IPS DF 19.7 (cell line): ENCODE measurements at regions not wholly inside any gene's neighbourhood (a gene's known extent, or its start where the extent isn't known, plus 50 kb on each side); places are given as distances from the start of the nearest gene placed in this dataset.

Experiments
- DNase-seq: peaks from one replicate; pipeline ENCODE4 v3.0.0-alpha.2; 2013; ENCODE audit warnings: low read depth, low spot score

DNA sequence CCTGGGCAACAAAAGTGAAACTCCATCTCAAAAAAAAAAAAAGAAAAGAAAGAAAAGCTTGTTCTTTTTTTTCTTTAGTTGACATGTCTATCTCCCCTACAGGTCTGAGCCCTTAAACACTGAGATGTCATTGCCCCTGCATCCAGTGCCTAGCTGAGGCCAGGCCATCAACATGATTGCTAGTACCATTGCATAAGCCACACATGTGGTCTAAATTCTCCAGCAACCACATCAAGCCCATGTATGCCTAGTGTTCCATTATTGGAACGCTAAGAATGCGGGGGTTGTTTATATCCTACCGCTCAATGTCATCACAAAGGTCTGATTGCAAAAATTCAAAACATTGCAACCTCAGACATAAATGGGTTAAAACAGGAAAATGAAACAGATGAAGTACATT lies 62.7 kb downstream of the NPTX2 start:
- no peak for DNase-seq

DNA sequence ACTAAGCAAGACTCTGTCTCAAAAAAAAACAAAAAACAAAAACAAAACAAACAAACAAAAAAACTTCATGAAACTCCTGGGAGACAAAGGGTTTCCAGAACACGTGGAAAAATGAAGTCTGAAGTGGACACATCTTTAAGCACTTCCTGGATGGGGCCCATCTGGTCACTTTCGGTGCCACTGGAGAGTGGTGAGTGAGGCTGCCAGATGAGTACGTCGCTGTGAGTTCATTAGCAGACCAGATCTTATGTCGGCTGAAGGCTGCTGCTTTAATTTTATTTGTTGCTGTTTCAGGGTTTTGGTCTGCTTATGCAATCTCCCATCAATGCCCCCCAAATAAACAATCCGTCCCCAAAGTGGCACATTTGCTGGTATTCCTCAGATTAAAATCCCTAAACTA lies 64.4 kb downstream of the NPTX2 start:
- DNase-seq: no peak

DNA sequence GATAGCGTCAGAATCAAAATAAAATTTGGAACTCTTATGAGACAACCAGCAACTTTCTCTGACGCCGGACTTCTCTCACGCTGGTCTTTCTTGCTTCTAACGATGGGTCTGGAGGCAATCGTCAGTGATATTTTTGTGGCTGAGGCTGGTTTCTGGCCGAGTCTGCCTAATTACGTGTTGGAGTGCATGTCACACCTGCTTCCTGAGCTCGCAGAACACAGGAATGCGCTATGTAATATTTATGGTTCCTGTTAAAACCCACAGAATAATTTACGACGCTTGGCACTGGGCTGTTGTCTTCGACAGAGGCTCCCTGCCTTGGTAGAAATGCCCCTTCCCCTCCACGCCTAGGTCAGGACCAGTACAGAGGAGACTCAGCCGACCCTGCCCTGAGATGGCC lies 64.9 kb downstream of the NPTX2 start:
- no peak for DNase-seq

DNA sequence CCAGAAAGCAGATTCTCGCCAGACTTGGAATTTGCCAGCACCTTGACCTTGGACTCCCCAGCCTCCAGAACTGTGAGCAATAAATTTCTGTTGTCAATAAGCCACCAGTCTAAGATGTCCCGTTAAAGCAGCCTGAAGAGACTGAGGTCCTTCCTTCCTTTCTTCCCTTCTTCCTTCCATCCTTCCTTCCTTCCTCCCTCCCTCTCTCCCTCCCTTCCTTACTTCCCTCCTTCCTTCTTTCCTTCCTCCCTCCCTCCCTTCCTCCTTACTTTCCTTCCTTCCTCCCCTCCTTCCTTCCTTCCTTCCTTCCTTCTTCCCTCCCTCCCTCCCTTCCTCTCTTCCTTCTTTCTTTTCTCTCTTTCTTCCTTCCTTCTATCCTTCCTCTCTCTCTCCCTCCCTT lies 66.4 kb downstream of the NPTX2 start:
- no peak for DNase-seq

DNA sequence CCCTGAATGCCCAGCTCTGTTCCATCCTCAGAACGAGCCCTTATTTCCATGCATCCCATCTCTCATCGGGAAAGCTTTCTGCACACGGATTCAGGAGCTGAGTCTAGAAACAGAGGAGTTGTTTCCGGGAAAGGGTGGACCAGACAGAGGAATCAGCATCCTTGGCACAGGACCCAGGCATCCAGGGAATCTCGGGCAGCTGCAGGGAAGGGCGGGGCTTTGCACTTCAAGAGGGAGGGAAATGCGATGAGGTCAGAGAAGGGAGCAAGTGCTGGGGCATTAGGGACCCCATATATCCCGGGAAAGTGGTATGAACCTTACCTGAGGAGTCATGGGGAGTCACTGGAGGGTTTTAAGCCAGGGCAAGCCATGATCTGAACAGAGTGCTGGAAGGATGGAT lies 68.5 kb downstream of the NPTX2 start:
- DNase-seq: no peak

DNA sequence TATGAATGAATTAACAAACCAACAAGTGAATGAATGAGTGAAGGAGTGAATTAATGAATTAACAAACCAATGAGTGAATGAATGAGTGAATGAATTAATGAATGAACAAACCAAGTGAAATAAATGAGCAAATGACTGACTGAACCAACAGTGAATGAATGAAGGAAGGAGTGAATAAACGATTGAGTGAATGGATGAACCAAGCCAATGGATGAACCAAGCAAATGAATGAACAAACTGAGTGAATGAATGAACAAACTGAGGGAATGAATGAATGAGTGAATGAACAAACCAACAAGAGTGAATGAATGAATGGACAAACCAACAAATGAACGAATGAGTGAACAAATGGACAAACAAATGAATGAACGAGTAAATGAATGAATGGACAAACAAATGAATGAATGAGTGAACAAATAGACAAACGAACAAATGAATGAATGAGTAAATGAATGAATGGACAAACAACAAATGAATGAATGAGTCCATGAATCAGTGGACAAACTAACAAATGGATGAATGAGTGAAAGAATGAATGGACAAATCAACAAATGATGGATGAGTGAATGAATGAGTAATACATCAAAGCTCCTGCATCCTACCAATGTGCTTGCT lies 69.5 kb downstream of the NPTX2 start:
- DNase-seq: no peak

DNA sequence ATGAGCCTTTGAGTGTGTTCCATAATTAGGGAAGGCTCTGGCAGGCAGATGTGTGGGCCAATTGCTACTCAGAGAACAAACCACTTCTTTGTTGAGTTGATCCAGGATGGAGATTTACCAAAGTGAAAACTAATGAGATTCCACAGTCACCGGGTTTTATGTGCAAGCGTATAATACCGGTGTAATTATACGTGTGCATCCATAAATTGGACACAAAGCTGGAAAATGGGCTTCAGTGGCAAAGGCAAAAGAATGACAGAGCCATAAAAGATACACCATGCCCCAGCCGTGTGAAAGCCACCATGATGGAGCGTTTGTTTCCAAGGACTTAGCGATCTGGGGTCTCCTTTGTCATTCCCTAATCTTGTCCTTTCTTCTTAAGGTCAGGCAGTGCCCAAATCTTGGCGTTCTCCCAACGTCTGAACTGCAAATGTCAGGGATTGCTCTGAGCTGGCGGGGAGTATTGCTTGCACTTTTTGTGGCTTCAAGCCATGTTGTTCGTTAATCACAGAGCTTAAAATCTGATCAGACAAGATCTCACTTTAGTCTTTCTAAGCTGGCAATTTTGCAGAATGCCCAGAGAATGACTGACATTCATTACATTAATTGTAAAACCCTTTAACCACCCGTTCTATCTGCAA lies 70.1 kb downstream of the NPTX2 start:
- DNase-seq: no peak

DNA sequence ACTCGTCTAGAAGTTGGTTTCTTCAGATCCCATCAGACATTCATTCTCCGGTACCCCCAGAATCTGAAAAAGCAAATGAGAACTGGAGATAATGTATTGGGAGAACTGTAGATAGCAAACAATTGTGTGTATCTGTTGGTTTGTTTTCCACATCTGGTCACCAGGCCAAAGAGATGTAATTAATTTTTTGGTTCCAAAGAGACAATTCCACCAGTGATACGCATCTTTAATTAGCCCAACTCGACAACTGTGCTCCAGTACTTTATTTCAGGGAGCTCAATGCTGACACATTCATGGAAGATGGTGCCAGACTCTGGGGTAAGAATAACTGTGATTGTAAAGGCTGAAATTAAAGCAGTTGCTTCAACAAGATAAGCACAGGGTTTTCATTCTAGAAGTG lies 74.5 kb downstream of the NPTX2 start:
- DNase-seq: no peak

DNA sequence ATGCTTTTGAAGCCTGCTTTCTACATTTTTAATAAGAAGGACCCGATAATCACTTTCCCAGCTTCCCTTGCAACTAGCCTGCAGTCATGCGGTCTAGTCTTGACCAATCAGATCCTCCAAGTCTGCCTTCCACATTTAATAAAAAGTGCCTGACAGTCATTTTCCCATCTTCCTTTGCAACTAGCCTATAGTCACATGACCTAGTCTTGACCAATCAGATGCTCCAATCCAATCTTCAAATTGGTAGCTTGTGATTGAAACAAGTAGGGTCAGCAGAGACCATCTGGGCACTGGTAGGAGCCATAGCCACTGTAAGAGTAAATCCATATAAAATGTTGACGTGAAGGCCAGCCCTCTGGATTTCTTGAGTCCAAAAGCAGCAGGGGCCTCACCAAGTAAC lies 80.0 kb downstream of the NPTX2 start:
- DNase-seq: no peak

DNA sequence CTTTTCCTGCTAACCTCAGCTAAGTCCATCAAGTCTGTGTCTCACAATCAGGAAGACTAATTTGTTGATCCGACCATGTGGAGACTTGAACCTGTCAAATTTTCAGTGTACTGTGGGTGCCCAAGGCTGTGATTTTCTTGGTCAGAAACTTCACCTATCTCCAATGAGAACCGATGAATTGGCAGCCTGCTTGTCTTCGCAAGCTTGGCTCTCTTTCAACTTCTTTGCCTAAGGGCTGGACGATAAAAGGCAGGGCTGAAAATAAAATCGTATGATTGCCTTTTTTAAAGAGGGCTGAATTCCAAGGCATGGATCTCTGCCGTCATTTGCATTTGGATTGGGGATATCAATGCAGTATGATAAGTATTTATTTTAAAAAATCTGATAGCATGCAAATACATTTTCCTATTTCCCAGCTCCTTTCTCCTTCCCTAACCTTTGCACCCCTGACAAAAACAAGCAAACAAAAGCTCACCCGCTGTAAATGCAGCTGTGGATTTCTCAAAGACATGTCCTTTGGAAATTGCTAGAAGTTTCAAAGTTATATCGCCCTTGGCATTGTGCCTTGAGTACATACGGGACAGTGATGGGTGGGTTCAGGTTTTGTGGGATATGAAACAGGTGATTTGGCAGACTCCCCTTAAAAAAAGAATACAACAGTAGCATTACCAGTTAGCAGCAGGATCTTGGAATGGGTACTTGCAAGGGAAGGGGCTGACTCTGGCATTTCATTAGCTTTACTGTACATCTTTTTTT lies 80.6 kb downstream of the NPTX2 start:
- DNase-seq: no peak

DNA sequence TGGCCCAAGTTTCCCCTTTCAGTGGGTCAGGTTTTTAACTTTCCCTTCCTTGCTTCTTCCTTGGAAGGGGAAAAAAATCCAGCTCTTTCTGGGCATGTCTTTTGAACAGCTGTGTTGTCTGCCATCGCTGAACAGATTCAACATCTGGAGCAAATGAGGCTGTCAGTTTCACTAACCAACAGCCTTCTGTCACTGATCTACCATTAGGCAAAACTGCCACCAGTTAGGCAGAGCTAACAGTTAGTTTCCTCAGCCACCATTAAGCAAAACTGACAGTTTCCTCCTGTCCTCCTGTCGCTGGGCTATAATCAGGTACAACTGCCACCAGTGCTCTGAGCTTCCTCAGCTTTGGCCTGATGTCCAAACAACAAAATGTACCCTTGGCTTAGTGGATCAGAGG lies 81.9 kb downstream of the NPTX2 start:
- no peak for DNase-seq

DNA sequence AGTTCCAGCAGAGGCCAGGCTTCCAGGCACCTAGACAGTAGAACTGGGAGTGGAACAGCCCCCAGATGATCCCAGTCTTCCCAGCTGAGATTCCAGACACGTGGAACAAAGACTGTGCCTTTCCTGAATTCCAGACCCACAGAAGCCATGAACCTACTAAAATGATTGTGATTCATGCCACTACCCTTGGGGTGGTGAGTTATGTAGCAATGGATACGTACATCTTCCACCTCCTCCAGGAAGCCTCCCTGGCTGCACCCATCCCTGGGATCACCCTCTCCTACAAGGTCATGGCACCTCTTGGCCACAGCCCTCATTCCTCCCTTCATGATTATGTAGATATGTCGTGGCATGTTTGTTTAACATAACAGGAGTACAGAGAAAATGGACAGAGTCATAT lies 83.4 kb downstream of the NPTX2 start:
- DNase-seq: no peak

DNA sequence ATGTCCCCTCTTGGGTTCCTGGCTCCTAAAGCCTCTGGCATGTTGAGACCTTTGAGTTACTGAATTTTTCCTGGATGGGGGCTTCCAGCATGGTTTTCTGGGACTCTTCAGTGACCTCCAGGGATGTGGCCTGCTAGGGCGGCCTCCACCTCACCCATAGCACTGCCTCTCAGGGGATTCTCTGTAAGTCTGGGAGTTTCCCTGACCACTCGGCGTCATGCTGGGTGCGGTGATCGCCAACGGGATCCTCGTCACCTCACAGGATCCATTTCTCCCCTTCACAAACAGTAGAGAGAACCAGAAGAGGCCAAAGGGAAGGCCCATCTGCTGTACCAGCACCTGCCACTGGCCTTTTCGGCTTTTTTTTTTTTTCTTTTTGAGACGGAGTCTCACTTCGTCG lies 84.3 kb downstream of the NPTX2 start:
- DNase-seq: no peak

DNA sequence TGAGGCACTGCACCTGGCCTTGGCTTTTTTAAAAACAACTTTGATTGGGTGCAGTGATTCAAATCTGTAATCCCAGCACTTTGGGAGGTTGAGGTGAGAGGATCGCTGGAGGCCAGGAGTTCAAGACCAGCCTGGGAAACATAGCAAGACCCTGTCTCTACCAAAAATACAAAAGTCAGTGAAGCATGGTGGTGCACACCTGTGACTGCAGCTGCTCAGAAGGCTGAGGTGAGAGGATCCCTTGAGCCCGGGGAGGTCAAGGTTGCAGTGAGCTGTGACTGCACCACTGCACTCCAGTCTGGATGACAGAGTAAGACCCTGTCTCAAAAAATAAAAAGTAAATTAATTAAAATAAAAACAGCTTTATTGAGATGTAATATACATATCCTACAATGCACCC lies 84.9 kb downstream of the NPTX2 start:
- no peak for DNase-seq

DNA sequence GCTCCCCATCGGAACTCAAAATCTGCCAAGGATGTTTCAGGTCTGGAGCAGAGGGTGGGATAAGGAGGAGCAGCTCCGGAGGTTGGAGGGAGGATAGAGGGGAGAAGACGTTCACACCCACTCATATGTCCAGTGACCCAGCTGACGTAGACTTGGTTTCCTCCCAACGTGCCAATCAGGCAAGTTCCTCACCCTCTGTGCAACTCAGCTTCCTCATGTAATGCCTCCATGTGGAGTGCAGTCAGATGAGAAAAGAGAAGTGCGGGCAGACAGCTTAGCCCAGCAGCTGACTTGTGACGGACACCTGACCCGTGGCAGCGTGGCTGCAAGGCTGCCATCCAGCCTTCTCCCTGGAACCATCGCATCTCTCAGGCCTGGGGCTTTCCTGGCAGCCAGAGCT lies 86.8 kb downstream of the NPTX2 start:
- no peak for DNase-seq

DNA sequence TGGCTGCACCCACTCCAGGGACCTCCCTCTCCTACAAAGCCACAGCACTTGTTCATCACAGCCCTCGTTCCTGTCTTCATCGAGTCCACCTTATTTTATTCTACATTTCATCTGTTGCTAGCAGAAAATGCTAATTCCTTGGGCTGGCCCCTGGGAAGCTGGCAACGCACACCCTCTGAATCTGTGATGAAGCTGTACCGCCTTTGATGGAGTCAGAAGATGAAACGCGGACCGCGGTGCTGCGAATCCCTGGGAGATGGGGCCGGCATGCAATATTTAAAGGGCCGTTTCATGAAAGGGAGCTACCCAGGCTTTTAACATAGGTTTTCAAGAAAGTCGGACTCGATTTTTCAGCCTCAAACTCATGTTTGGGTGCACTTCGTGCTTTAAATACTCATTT lies 88.5 kb downstream of the NPTX2 start:
- DNase-seq: no peak

DNA sequence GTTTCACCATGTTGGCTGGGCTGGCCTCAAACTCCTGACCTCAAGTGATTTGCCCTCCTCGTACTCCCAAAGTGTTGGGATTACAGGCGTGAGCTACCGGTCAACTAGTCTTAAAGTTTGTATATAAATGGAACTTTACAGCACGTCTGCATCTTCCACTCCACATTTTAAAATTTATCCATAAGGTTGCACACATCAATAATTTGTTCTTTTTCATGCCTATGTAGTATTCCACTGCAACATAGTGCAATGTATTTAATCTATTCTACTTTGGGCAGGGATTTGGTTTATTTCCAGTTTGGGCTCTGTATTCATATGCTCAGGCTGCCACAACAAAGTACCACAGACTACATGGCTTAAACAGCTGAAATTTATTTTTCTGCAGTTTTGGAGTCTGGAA lies 90.0 kb downstream of the NPTX2 start:
- DNase-seq: no peak

DNA sequence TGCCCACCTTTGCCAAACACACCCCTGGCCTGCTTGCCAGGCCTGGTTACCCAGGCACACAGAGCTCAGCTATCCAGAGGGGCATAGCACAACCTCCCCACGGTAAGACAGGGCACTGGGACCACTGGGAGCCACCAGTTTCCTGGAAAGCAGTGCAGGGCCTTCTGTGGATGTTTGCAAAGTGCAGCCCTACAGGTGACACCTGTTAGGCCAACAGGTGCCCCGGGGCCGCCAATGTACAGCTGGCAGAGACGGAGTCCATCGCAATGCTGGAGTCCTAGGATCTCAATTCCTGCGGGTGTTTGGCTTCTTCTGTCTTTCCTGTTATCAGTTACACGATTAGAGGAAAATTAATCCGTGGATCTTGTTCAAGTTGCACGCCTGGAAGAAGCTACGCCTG lies 94.9 kb downstream of the NPTX2 start:
- no peak for DNase-seq

DNA sequence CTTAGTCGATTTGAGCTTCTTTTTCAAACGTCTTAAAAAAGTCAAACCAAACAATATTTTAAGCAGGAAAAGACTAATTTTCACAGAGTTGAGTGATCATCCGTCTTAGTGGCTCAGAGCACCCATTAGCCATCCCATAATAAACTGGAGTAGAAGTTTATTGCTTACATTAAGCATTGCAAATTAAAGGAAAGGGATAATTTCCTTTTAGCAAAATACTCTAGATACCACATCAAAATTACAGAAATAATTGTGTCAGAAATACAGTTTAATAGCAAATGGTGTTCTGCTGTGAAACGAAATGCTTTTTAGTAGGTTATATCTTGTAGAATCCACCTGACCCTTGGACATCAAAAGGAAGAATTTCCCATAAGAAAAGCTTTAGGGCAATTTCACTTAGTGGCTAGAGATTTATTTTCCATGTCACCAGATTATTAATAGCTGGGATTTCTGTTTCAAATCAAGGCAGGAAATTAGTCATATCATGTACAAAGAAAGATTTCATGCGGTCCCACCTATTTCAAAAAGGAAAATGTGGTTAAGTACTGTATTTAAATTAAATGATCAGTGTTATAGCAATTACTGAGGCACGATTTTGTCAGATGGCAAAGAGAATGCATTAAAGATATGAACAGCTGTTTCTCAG lies 96.2 kb downstream of the NPTX2 start:
- DNase-seq: no peak

DNA sequence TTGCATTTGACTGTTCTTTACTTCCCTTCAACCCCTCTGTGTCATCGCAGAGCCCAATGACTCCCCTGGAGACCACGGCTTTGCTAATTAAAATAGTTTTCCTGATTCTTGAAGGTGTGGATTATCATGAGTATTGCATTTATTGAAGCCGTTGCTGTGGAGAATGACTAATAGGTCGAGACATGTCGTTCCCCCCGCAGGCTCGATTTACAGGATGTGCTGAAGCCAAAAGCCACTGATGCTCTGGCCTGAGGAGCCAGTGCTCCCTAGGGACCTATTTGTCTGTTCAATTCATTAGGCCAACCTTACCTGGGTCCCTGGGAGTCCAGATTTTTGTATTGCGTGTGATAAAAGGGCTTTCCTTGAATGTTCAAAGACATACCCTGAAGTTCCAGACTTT lies 102.3 kb downstream of the NPTX2 start:
- DNase-seq: no peak

DNA sequence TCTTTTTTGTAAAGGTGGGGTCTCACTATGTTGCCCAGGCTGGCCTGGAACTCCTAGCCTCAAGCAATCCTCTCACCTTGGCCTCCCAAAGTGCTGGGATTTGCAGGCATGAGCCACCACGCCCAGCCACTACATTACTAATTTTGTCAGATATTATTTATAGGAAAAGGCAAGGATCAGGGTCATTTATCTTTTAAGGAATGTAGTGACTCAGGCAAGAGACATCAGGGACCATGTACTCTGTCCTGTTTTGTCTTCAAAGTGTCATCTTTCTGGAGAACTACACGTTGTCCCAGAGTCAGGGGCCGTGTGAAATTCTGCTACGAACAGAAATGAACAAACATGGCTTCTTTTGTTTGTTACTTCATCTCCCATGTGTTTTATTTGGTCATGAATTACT lies 105.3 kb downstream of the NPTX2 start:
- no peak for DNase-seq

DNA sequence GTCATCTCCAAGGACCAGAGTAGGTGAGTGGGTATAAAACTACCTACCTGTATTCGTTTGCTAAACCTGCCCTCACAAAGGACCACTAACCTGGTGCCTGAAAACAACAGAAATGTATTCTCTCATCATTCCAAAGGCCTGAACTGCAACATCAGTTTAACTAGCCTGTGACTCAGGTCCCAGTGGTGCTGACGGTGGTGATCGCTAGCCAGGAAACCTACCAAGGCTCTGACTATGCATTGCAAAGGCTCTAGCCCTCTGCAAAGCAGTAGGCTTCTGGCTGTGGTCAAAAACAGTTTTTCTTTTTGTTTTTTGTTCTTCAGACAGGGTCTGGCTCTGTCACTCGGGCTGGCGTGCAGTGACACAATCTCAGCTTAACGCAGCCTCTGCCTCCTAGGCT lies 107.5 kb downstream of the NPTX2 start:
- no peak for DNase-seq
